Activated naive CD4-positive, alpha-beta T cell treated with anti-CD3 and anti-CD28 coated beads, Interleukin-2, amount 10 ng/mL, durations not matched to agents 7 days and 5 days (primary cell): ENCODE measurements at regions not wholly inside any gene's neighbourhood (a gene's known extent, or its start where the extent isn't known, plus 50 kb on each side); places are given as distances from the start of the nearest gene placed in this dataset.

Source experiments
- CTCF ChIA-PET: fragments of 350-600 bp; sonication (Branson Sonifier 250); formaldehyde crosslinking; loops from one replicate; lab custom pipeline; 2021; ENCODE audit warnings: antibody characterized with exemption; lab: Charles Lee
- DNase-seq: peaks from one replicate; pipeline ENCODE4 v3.0.0-alpha.2; 2020
- H3K27ac Mint-ChIP-seq: one replicate; pipeline ENCODE4 v1.8.0; 2021; ENCODE audit warnings: mild to moderate bottlenecking, moderate library complexity, mixed read lengths
- H3K27me3 Mint-ChIP-seq: one replicate; pipeline ENCODE4 v1.8.0; 2021; ENCODE audit warnings: mild to moderate bottlenecking, mixed read lengths
- H3K36me3 Mint-ChIP-seq: one replicate; pipeline ENCODE4 v1.8.0; 2021; ENCODE audit warnings: mixed read lengths
- H3K4me1 Mint-ChIP-seq: one replicate; pipeline ENCODE4 v1.8.0; 2021; ENCODE audit warnings: mixed read lengths
- H3K4me3 Mint-ChIP-seq: one replicate; pipeline ENCODE4 v1.8.0; 2021; ENCODE audit warnings: mild to moderate bottlenecking, moderate library complexity, mixed read lengths
- H3K9me3 Mint-ChIP-seq: one replicate; pipeline ENCODE4 v1.8.0; 2021; ENCODE audit warnings: mixed read lengths

DNA sequence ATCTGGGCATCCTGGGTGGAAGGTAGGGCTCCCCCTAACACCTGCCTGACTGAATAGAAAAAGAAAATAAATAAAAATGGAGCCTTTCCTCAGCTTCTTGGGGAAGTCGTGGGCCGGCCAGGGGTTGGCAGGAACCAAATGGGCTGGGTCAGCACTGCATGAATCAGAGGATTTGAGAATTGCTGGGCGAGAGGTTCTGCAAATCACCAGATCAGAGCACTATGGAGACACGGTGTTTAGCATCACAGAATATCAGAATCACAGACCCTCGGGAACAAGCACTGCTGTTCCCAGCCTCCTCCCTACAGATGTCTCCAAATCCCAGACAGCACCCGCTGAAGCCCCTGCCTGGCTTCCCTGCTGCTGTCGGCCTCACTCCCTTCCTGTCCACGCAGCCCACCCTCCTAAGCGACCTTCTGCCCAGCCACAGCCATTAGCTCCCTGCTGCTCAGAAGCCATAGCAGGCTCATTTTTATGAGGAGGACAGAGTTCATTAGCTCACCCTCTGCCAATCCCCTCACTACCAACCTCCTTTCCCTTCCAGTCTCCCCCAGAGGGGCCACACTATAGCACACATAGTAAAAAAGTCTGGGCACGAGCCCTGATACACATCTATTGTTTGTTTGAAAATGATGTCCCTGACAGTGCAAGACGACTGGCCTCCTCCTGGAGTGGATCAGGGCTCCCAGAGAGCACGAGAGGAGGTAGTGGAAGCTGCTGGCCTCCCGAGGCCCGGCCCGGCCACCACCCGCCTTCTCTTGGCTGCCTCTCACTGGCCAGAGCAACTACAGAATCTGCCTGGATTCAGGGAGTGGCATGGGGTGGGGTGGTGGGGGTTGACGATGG is 64.6 kb upstream of the TAF1B start:
- Mint-ChIP-seq H3K36me3 (no peaks in the 10 kb centered on the region), H3K9me3 (no peaks in the 10 kb centered on the region), H3K27ac (peak overlapping the region; percentile 43), H3K27me3 (peaks cover 26% of the 10 kb centered on the region), H3K4me3 (no peak overlapping the region), H3K4me1 (peaks cover 61% of the 10 kb centered on the region)
- no peak for DNase-seq
- CTCF ChIA-PET = interaction anchor here (1.1 to 3.7 kb wide), 3 partner anchors 8 to 20 kb away, joined by 3 to 28 read pairs (median 10); no protein-coding TSS in a partner anchor

DNA sequence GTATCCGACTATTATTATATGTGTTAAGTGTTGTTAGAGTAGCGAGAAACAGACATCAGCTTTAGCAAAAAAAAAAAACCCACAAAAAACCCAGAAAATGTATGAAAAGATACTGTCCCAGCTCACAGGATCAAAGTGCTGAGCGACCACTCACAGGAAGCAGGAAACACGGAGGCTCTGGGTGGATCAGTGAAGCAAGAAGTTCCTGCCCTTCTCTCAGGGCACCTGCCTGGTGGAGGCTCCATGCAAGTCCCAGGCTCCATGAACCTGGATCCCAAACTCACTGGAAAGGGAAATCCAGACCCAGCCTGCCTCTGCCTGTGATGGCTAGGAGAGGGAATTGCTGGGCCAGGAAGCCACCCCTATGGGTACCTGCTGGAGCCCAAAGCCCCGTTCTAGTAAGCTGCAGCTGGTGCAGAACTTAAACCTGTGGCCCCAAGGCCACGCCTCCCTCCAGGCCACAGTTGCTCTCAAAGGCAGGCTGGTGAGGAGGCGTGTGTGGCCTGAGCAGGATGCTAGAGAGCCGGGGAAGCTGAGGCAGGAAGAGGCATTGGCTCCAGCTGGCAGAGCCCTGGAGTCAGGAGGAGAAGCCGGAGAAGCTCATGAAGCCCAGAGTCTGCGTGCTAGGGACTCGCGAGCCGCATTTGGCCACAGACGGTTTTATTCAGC is 63.5 kb upstream of the TAF1B start:
- Mint-ChIP-seq H3K27ac (peak overlapping the region; percentile 93), H3K27me3 (peaks cover 18% of the 10 kb centered on the region), H3K36me3 (peaks cover 1% of the 10 kb centered on the region), H3K4me3 (peak overlapping the region; percentile 53), H3K4me1 (peaks cover 65% of the 10 kb centered on the region), H3K9me3 (no peaks in the 10 kb centered on the region)
- CTCF ChIA-PET = interaction anchor here (0.5 to 3.7 kb wide), 4 partner anchors 9 to 162 kb away, joined by 3 to 28 read pairs (median 6); no protein-coding TSS in a partner anchor
- peak; percentile 76 for DNase-seq

DNA sequence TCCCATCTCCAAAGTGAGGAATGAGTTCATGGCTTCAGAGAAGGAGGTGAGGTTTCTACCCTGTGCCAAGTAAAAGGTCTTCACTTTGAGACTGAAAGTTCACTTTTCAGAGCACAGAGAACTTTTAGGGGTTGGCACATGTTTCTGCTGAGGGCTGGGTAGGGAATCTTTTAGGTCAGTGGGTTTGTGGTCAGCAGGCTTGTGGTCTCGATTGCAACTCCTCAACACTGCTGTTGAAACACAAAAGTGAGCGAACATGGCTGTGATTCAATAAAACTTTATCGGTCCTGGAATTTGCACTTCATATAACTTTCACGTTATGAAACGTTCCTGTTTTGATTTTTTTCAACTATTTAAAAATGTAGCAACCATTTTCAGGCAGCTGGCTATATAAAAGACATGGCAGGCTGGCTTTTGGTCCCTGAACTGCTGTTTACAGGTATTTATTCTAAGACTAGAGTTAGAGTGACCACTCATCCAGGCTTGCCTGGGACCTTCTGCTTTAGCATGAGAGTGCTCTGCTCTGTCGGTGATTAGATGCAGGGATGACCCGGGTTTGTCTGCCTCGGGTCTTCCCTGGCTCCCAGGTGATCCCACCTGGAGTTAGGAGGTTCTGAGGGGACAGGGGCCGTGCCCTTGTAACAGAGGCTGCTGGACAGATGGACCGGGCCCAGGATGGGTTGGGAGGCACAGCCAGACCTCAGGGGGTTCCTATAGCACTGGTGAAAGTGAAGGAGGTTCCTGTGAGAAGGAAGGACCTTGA is 62.7 kb upstream of the TAF1B start:
- H3K4me3 Mint-ChIP-seq = peak overlapping the region; percentile 20

DNA sequence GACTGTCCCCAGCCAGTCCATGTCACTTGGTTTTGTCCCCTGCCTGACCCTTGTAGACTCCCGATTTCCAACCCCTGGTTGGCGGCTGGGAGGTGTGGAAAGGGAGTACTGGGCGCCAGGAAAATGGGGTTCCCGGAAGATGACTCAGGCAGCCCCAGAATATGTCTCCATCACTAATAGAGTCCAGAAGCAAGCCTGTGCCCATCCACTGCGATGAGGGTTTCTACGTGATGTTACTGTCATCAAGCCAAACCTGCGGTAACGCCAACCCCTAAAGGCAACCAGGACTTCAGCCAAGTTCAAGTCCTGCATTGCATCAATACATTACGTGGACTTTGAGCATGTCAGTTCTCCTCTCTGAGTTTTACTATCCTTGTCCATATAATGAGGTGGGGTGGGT is 62.0 kb upstream of the TAF1B start:
- H3K4me3 Mint-ChIP-seq = no peak overlapping the region
- DNase-seq = no peak
- H3K9me3 Mint-ChIP-seq = no peaks in the 10 kb centered on the region
- H3K27me3 Mint-ChIP-seq = peaks cover 5% of the 10 kb centered on the region
- peaks cover 1% of the 10 kb centered on the region for H3K36me3 Mint-ChIP-seq
- H3K4me1 Mint-ChIP-seq = peaks cover 65% of the 10 kb centered on the region
- CTCF ChIA-PET = interaction anchor here (0.6 to 3.2 kb wide), 4 partner anchors 10 to 126 kb away, joined by 4 to 46 read pairs (median 14); no protein-coding TSS in a partner anchor
- H3K27ac Mint-ChIP-seq = peak overlapping the region; percentile 80

More for the DNA sequence above, 62.7 kb upstream of the TAF1B start:
- CTCF ChIA-PET = interaction anchor here (0.6 to 3.7 kb wide), 4 partner anchors 10 to 126 kb away, joined by 3 to 28 read pairs (median 7); no protein-coding TSS in a partner anchor
- peak; percentile 34 for DNase-seq
- Mint-ChIP-seq H3K36me3 (peaks cover 1% of the 10 kb centered on the region), H3K27me3 (peaks cover 12% of the 10 kb centered on the region), H3K4me1 (peaks cover 65% of the 10 kb centered on the region), H3K27ac (peak overlapping the region; percentile 93), H3K9me3 (no peaks in the 10 kb centered on the region)

DNA sequence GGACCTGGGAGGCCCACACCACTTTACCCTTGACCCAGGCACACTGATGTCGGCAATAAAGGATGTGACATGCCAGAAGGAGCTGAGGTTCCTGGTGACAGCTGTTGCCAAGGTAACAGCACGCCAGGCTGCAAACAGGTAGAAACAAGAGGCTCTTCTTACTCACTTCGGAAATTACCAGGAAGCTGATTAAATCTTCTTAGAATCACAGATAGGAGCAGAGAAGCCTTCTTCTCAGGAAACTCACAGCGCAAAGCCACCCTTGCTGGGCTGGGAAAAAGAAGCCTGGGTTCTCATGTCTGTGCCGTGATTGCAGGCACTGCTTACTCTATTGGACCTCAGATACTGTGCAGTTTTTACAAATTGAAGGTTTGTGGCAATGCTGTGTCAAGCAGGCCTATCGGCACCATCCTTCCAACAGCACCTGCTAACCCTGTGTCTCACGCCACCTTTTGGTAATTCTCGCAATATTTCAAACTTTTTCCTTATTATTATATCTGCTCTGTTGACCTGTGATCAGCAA is 61.0 kb upstream of the TAF1B start:
- peak; percentile 88 for DNase-seq
- Mint-ChIP-seq H3K27ac (peak overlapping the region; percentile 80), H3K4me1 (peaks cover 70% of the 10 kb centered on the region), H3K36me3 (peaks cover 1% of the 10 kb centered on the region), H3K4me3 (peak overlapping the region; percentile 24), H3K27me3 (peaks cover 9% of the 10 kb centered on the region), H3K9me3 (no peaks in the 10 kb centered on the region)
- CTCF ChIA-PET = interaction anchor here (0.7 to 3.2 kb wide), 7 partner anchors 11 to 265 kb away, joined by 3 to 46 read pairs (median 5); no protein-coding TSS in a partner anchor

DNA sequence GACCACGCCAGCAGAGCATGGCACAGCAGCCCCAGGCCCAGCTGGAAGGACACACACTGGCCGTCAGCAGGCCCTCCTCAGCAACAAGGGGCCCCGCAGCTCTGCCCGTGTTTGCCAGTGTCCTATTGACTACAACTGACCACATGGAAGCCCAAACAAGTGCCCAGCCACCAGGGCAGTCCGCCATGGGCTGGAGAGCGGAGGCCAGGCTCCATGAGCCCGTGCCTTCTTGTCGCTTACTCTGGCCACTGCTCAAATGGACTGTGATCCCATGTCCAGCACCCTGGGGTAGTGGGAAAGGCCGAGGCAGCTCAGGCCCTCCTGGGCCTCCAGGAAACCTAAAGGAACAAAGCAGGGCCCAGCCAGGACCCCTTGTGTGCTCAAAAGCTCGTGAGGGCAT is 53.9 kb upstream of the TAF1B start:
- H3K36me3 Mint-ChIP-seq = peaks cover 5% of the 10 kb centered on the region
- H3K9me3 Mint-ChIP-seq = peaks cover 17% of the 10 kb centered on the region
- no peak overlapping the region for H3K4me3 Mint-ChIP-seq
- CTCF ChIA-PET = interaction anchor here (6.0 kb wide), 1 partner anchor 11 kb away, joined by 35 read pairs; no protein-coding TSS in a partner anchor
- peaks cover 34% of the 10 kb centered on the region for H3K27me3 Mint-ChIP-seq
- peaks cover 24% of the 10 kb centered on the region for H3K4me1 Mint-ChIP-seq
- no peak for DNase-seq
- no peak overlapping the region for H3K27ac Mint-ChIP-seq

DNA sequence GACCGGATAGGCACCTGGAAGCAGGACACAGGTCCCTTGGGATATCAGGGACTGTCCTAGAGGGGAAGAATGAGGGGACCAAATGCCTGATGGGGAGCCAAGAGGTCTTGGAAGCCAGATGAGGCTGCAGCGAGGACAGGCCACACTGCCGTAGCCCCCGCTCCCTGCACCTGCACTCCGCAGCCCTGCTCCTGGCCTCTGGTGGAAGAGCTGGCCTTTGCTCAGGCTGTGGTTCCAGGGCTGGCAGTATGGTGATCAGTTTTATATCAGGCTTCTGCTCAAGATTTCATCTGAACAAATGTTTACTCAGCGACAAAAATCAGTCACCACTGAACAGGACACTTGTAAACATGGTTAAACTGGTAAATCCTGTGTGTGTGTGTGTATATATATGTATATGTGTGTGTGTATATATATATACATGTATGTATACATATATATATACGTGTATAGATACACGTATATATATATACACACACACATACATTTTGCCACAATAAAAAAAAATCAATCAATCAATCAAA is 52.5 kb upstream of the TAF1B start:
- Mint-ChIP-seq H3K27me3 (peaks cover 34% of the 10 kb centered on the region), H3K9me3 (peaks cover 17% of the 10 kb centered on the region), H3K27ac (no peak overlapping the region), H3K4me3 (no peak overlapping the region), H3K36me3 (peaks cover 5% of the 10 kb centered on the region), H3K4me1 (peaks cover 24% of the 10 kb centered on the region)
- CTCF ChIA-PET = interaction anchor here (6.0 kb wide), 1 partner anchor 10 kb away, joined by 35 read pairs; no protein-coding TSS in a partner anchor
- DNase-seq = no peak

DNA sequence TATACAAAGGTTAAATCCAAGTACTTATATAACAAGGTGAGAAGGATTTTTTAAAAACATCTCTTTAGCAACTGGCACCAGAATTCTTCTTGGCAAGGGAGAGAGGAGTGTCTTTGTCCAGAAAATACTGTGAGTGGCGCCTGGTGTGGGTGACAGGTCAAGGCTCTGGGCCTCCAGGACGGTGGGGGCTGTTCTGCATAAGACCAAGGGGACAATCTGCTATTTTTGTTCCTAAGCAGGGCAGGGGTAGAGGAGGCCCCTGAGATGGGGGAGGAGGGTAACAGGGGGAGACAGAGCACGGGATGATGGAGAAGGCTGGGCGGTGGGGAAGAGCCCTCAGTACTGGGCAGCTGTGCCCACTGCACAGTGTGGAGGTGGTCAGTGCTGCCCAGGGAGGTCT is 51.6 kb upstream of the TAF1B start:
- peaks cover 27% of the 10 kb centered on the region for H3K4me1 Mint-ChIP-seq
- no peak for DNase-seq
- H3K4me3 Mint-ChIP-seq = no peak overlapping the region
- H3K9me3 Mint-ChIP-seq = peaks cover 17% of the 10 kb centered on the region
- peaks cover 5% of the 10 kb centered on the region for H3K36me3 Mint-ChIP-seq
- CTCF ChIA-PET = interaction anchor here (6.0 kb wide), 1 partner anchor 9 kb away, joined by 35 read pairs; no protein-coding TSS in a partner anchor
- peaks cover 34% of the 10 kb centered on the region for H3K27me3 Mint-ChIP-seq
- H3K27ac Mint-ChIP-seq = no peak overlapping the region

DNA sequence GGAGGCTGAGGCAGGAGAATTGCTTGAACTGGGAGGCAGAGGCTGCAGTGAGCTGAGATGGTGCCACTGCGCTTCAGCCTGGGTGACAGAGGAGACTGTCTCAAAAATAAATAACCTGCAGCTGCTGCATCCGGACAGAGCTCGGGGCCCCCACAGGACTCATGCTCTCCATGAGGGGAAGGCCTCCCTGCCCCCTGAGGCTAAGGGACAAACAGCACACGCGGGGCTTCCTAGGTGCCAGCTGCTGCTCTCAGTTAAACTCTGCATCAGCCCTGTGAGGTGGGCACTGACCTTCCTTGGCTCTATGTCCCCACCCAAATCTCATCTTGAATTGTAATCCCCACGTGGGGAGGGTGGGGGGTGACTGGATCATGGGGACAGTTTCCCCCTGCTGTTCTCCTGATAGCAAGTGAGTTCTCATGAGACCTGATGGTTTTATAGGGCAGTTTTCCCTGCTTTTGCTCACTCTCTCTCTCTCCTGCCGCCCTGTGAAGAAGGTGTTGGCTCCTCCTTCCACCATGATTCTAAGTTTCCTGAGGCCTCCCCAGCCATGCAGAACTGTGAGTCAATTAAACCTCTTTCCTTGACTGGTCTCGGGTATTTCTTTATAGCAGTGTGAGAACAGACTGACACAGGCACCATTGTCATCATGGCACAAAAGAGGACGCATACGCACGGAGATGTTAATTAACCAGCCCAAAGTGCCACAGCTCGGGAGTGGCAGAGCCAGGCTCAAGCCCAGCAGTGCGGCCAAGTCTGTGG is 49.9 kb upstream of the TAF1B start:
- peaks cover 2% of the 10 kb centered on the region for H3K36me3 Mint-ChIP-seq
- no peak for DNase-seq

More for the DNA sequence above, 49.9 kb upstream of the TAF1B start:
- Mint-ChIP-seq H3K9me3 (peaks cover 10% of the 10 kb centered on the region), H3K27me3 (peaks cover 18% of the 10 kb centered on the region), H3K27ac (no peak overlapping the region), H3K4me3 (no peak overlapping the region), H3K4me1 (peaks cover 25% of the 10 kb centered on the region)
- CTCF ChIA-PET = interaction anchor here (0.9 kb wide), 1 partner anchor 11 kb away, joined by 3 read pairs; no protein-coding TSS in a partner anchor
